ENCODE measurements at regions not wholly inside any gene's neighbourhood (a gene's known extent, or its start where the extent isn't known, plus 50 kb on each side); places are given as distances from the start of the nearest gene placed in this dataset.

- Histone ChIP-seq H3K4me2 (ENCODE audit: low read depth, low read length, poor library complexity, severe bottlenecking) (no peak overlapping the region), H3K27ac (ENCODE audit: low read length) (no peak overlapping the region), H2AFZ (ENCODE audit: low read length) (no peak overlapping the region), H3K79me2 (ENCODE audit: low read length) (no peaks in the 10 kb centered on the region), H4K20me1 (ENCODE audit: insufficient read depth, low read depth, low read length) (no peaks in the 10 kb centered on the region), H3K36me3 (ENCODE audit: insufficient read depth, low read length) (no peaks in the 10 kb centered on the region), H3K9me3 (ENCODE audit: low read length) (no peaks in the 10 kb centered on the region), H3K9ac (ENCODE audit: low read length) (no peak overlapping the region), H3K27me3 (ENCODE audit: low read length) (no peaks in the 10 kb centered on the region), H3K9me2 (replicated peaks; ENCODE audit: insufficient read depth, low read length) (no peaks in the 10 kb centered on the region), H3K4me1 (ENCODE audit: low read length) (no peaks in the 10 kb centered on the region), H3K4me3 (ENCODE audit: low read length) (no peak overlapping the region)
- no peak for DNase-seq
These were observed 173.6 kb downstream of the GADD45G start for GRCh38 chr9:89778100-89779090.

- H3K27me3 ChIP-seq (ENCODE audit: low read length) = no peaks in the 10 kb centered on the region
- no peak overlapping the region for H3K4me2 ChIP-seq (ENCODE audit: low read depth, low read length, poor library complexity, severe bottlenecking)
- no peak for DNase-seq
- no peaks in the 10 kb centered on the region for H3K4me1 ChIP-seq (ENCODE audit: low read length)
- no peaks in the 10 kb centered on the region for H3K9me3 ChIP-seq (ENCODE audit: low read length)
- H3K36me3 ChIP-seq (ENCODE audit: insufficient read depth, low read length) = no peaks in the 10 kb centered on the region
- no peak overlapping the region for H3K4me3 ChIP-seq (ENCODE audit: low read length)
- no peak overlapping the region for H2AFZ ChIP-seq (ENCODE audit: low read length)
- no peaks in the 10 kb centered on the region for H4K20me1 ChIP-seq (ENCODE audit: insufficient read depth, low read depth, low read length)
- H3K79me2 ChIP-seq (ENCODE audit: low read length) = no peaks in the 10 kb centered on the region
- no peak overlapping the region for H3K9ac ChIP-seq (ENCODE audit: low read length)
- H3K27ac ChIP-seq (ENCODE audit: low read length) = no peak overlapping the region
- no peaks in the 10 kb centered on the region for H3K9me2 ChIP-seq (replicated peaks; ENCODE audit: insufficient read depth, low read length)
These were observed 174.8 kb downstream of the GADD45G start for GRCh38 chr9:89779405-89780203.

- H3K27ac ChIP-seq (ENCODE audit: low read length) = no peak overlapping the region
- no peaks in the 10 kb centered on the region for H3K36me3 ChIP-seq (ENCODE audit: insufficient read depth, low read length)
- H3K4me2 ChIP-seq (ENCODE audit: low read depth, low read length, poor library complexity, severe bottlenecking) = no peak overlapping the region
- H3K27me3 ChIP-seq (ENCODE audit: low read length) = no peaks in the 10 kb centered on the region
- no peak overlapping the region for H3K9ac ChIP-seq (ENCODE audit: low read length)
- no peak for DNase-seq
- H3K4me3 ChIP-seq (ENCODE audit: low read length) = no peak overlapping the region
- no peaks in the 10 kb centered on the region for H3K4me1 ChIP-seq (ENCODE audit: low read length)
- no peaks in the 10 kb centered on the region for H3K9me3 ChIP-seq (ENCODE audit: low read length)
- H4K20me1 ChIP-seq (ENCODE audit: insufficient read depth, low read depth, low read length) = no peaks in the 10 kb centered on the region
- no peak overlapping the region for H2AFZ ChIP-seq (ENCODE audit: low read length)
- H3K79me2 ChIP-seq (ENCODE audit: low read length) = no peaks in the 10 kb centered on the region
- H3K9me2 ChIP-seq (replicated peaks; ENCODE audit: insufficient read depth, low read length) = no peaks in the 10 kb centered on the region
These were observed 176.1 kb downstream of the GADD45G start for GRCh38 chr9:89780959-89781358.

GRCh38 chr9:89781838-89782540, 177.2 kb downstream of the GADD45G start:
- Histone ChIP-seq H3K9ac (ENCODE audit: low read length) (no peak overlapping the region), H3K4me1 (ENCODE audit: low read length) (no peaks in the 10 kb centered on the region), H3K4me3 (ENCODE audit: low read length) (no peak overlapping the region), H3K27me3 (ENCODE audit: low read length) (no peaks in the 10 kb centered on the region), H3K27ac (ENCODE audit: low read length) (no peak overlapping the region), H3K4me2 (ENCODE audit: low read depth, low read length, poor library complexity, severe bottlenecking) (no peak overlapping the region), H4K20me1 (ENCODE audit: insufficient read depth, low read depth, low read length) (no peaks in the 10 kb centered on the region), H3K79me2 (ENCODE audit: low read length) (no peaks in the 10 kb centered on the region), H3K36me3 (ENCODE audit: insufficient read depth, low read length) (no peaks in the 10 kb centered on the region), H3K9me3 (ENCODE audit: low read length) (no peaks in the 10 kb centered on the region), H3K9me2 (replicated peaks; ENCODE audit: insufficient read depth, low read length) (no peaks in the 10 kb centered on the region), H2AFZ (ENCODE audit: low read length) (no peak overlapping the region)
- DNase-seq = peak; percentile 62

GRCh38 chr9:89786655-89787054, 181.8 kb downstream of the GADD45G start:
- Histone ChIP-seq H2AFZ (ENCODE audit: low read length) (no peak overlapping the region), H3K4me2 (ENCODE audit: low read depth, low read length, poor library complexity, severe bottlenecking) (no peak overlapping the region), H3K9me3 (ENCODE audit: low read length) (no peaks in the 10 kb centered on the region), H3K79me2 (ENCODE audit: low read length) (no peaks in the 10 kb centered on the region), H3K9me2 (replicated peaks; ENCODE audit: insufficient read depth, low read length) (no peaks in the 10 kb centered on the region), H3K27ac (ENCODE audit: low read length) (no peak overlapping the region), H3K27me3 (ENCODE audit: low read length) (no peaks in the 10 kb centered on the region), H3K4me1 (ENCODE audit: low read length) (no peaks in the 10 kb centered on the region), H3K36me3 (ENCODE audit: insufficient read depth, low read length) (no peaks in the 10 kb centered on the region), H4K20me1 (ENCODE audit: insufficient read depth, low read depth, low read length) (no peaks in the 10 kb centered on the region), H3K4me3 (ENCODE audit: low read length) (no peak overlapping the region), H3K9ac (ENCODE audit: low read length) (no peak overlapping the region)
- no peak for DNase-seq

- no peak for DNase-seq
- H3K27me3 ChIP-seq (ENCODE audit: low read length) = no peaks in the 10 kb centered on the region
- no peaks in the 10 kb centered on the region for H3K79me2 ChIP-seq (ENCODE audit: low read length)
- H3K9me3 ChIP-seq (ENCODE audit: low read length) = no peaks in the 10 kb centered on the region
- no peak overlapping the region for H2AFZ ChIP-seq (ENCODE audit: low read length)
- H3K27ac ChIP-seq (ENCODE audit: low read length) = no peak overlapping the region
- H4K20me1 ChIP-seq (ENCODE audit: insufficient read depth, low read depth, low read length) = no peaks in the 10 kb centered on the region
- no peaks in the 10 kb centered on the region for H3K4me1 ChIP-seq (ENCODE audit: low read length)
- H3K9ac ChIP-seq (ENCODE audit: low read length) = no peak overlapping the region
- H3K36me3 ChIP-seq (ENCODE audit: insufficient read depth, low read length) = no peaks in the 10 kb centered on the region
- no peaks in the 10 kb centered on the region for H3K9me2 ChIP-seq (replicated peaks; ENCODE audit: insufficient read depth, low read length)
- H3K4me3 ChIP-seq (ENCODE audit: low read length) = no peak overlapping the region
- H3K4me2 ChIP-seq (ENCODE audit: low read depth, low read length, poor library complexity, severe bottlenecking) = no peak overlapping the region
These were observed 182.8 kb downstream of the GADD45G start for GRCh38 chr9:89787595-89787994.

- H3K4me3 ChIP-seq (ENCODE audit: low read length) = no peak overlapping the region
These were observed 183.6 kb downstream of the GADD45G start for GRCh38 chr9:89788434-89788833.

More at GRCh38 chr9:89788434-89788833, 183.6 kb downstream of the GADD45G start:
- H3K9me2 ChIP-seq (replicated peaks; ENCODE audit: insufficient read depth, low read length) = no peaks in the 10 kb centered on the region
- H3K9me3 ChIP-seq (ENCODE audit: low read length) = no peaks in the 10 kb centered on the region
- DNase-seq = no peak
- no peaks in the 10 kb centered on the region for H3K36me3 ChIP-seq (ENCODE audit: insufficient read depth, low read length)
- no peaks in the 10 kb centered on the region for H3K27me3 ChIP-seq (ENCODE audit: low read length)
- no peak overlapping the region for H3K4me2 ChIP-seq (ENCODE audit: low read depth, low read length, poor library complexity, severe bottlenecking)
- no peak overlapping the region for H2AFZ ChIP-seq (ENCODE audit: low read length)
- no peak overlapping the region for H3K9ac ChIP-seq (ENCODE audit: low read length)
- H3K4me1 ChIP-seq (ENCODE audit: low read length) = no peaks in the 10 kb centered on the region
- H3K27ac ChIP-seq (ENCODE audit: low read length) = no peak overlapping the region
- no peaks in the 10 kb centered on the region for H3K79me2 ChIP-seq (ENCODE audit: low read length)
- no peaks in the 10 kb centered on the region for H4K20me1 ChIP-seq (ENCODE audit: insufficient read depth, low read depth, low read length)

All from Karpas-422 (cell line).